HL-60 (cell line): ENCODE measurements at regions not wholly inside any gene's neighbourhood (a gene's known extent, or its start where the extent isn't known, plus 50 kb on each side); places are given as distances from the start of the nearest gene placed in this dataset.
"Not testable (repeated sequence)": the region's sequence is repeated elsewhere in the genome, so short reads cannot be mapped to it uniquely, and the experiment has no call there.

Experiments used
- DNase-seq, 2 experiments: peaks; one replicate each; pipeline ENCODE4 v3.0.0-alpha.2; 2010 to 2020; ENCODE audit warnings: low read depth in 1 of 2, low spot score in 1 of 2
- H3K27ac ChIP-seq: fragments of 250-450 bp; sonication (Bioruptor Pico); replicated peaks from 2 replicates; pipeline ENCODE4 v1.5.1; 2020; ENCODE audit warnings: mild to moderate bottlenecking, moderate library complexity
- H3K27me3 ChIP-seq: fragments of 250-450 bp; sonication (Bioruptor Pico); 2 replicates; pipeline ENCODE4 v1.5.1; 2021; ENCODE audit warnings: mild to moderate bottlenecking, moderate library complexity; ENCODE audit not compliant: insufficient read depth, poor library complexity, severe bottlenecking
- H3K4me3 ChIP-seq: replicated peaks from 2 replicates; pipeline ENCODE4 v1.5.1; 2011; ENCODE audit warnings: mild to moderate bottlenecking, control low read depth, low read length; ENCODE audit not compliant: insufficient read depth
- GABPA ChIP-seq: IDR thresholded peaks from 2 replicates; pipeline ENCODE4 v1.6.1; 2012; ENCODE audit warnings: low read depth
- POLR2AphosphoS5 ChIP-seq: IDR thresholded peaks from 2 replicates; pipeline ENCODE4 v1.6.1; 2012; ENCODE audit warnings: low read depth
- SPI1 ChIP-seq: IDR thresholded peaks from 2 replicates; pipeline ENCODE4 v1.6.1; 2012; ENCODE audit warnings: low read depth, mild to moderate bottlenecking, borderline replicate concordance
- TF ChIP-seq, protein P1 (sequence below): IDR thresholded peaks from one replicate; pipeline ENCODE4 v1.5.1; 2011; ENCODE audit warnings: low read length, control low read depth, inconsistent platforms; ENCODE audit not compliant: insufficient read depth
- TF ChIP-seq, protein P2 (sequence below): IDR thresholded peaks from 2 replicates; pipeline ENCODE4 v1.6.1; 2012; ENCODE audit warnings: low read depth; ENCODE audit not compliant: insufficient replicate concordance

DNA sequence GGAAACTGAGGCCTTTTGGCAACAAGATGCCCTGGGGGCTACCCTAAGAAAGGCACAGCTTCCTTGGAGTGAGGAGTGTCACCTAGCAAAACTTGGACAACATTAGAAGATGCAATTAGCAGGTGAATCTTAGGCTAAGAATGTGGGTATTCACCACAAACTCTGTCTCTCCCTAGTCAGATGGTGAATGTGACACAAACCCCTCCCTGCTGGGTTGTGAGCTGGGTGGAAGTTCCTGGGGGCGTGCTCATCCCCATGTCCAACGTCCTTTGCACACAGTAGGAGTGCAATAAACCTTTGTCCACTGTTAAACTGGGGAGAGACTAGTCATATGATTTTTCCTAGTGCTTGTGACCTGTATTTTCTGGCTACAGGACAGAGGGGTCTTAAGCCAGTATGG lies 67.1 kb upstream of the SH3GL3 start:
- Histone ChIP-seq H3K27ac (no peak overlapping the region), H3K4me3 (no peak overlapping the region)
- no peak for TF ChIP-seq SPI1
- TF ChIP-seq, protein P1, sequence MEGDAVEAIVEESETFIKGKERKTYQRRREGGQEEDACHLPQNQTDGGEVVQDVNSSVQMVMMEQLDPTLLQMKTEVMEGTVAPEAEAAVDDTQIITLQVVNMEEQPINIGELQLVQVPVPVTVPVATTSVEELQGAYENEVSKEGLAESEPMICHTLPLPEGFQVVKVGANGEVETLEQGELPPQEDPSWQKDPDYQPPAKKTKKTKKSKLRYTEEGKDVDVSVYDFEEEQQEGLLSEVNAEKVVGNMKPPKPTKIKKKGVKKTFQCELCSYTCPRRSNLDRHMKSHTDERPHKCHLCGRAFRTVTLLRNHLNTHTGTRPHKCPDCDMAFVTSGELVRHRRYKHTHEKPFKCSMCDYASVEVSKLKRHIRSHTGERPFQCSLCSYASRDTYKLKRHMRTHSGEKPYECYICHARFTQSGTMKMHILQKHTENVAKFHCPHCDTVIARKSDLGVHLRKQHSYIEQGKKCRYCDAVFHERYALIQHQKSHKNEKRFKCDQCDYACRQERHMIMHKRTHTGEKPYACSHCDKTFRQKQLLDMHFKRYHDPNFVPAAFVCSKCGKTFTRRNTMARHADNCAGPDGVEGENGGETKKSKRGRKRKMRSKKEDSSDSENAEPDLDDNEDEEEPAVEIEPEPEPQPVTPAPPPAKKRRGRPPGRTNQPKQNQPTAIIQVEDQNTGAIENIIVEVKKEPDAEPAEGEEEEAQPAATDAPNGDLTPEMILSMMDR = no peak

DNA sequence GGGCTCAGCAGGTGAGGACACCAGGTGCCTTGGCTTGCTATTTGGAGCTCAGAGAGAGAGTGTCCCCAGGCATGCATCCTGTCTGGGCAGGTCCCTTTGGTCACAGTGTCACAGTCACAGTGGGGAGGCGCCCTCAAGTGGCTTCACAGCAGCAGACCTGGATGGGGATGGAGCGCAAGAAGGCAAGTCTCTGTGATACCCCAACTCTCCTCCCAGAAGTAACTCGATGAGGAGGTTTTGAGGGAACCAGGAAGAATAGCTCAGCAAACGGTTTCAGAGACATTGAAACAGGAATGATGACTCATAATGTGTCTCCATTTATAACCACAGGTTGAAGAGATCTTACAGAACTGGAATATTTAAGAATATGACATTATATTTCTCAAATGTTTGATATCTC lies 66.5 kb upstream of the SH3GL3 start:
- H3K27me3 ChIP-seq = peaks cover 13% of the 10 kb centered on the region
- H3K27ac ChIP-seq = no peak overlapping the region
- no peak overlapping the region for H3K4me3 ChIP-seq
- peak in 1 of 2 experiments; percentile 14 for DNase-seq
- TF ChIP-seq SPI1 (no peak), GABPA (no peak), POLR2AphosphoS5 (no peak)
- TF ChIP-seq, protein P1 = no peak
- TF ChIP-seq, protein P2, sequence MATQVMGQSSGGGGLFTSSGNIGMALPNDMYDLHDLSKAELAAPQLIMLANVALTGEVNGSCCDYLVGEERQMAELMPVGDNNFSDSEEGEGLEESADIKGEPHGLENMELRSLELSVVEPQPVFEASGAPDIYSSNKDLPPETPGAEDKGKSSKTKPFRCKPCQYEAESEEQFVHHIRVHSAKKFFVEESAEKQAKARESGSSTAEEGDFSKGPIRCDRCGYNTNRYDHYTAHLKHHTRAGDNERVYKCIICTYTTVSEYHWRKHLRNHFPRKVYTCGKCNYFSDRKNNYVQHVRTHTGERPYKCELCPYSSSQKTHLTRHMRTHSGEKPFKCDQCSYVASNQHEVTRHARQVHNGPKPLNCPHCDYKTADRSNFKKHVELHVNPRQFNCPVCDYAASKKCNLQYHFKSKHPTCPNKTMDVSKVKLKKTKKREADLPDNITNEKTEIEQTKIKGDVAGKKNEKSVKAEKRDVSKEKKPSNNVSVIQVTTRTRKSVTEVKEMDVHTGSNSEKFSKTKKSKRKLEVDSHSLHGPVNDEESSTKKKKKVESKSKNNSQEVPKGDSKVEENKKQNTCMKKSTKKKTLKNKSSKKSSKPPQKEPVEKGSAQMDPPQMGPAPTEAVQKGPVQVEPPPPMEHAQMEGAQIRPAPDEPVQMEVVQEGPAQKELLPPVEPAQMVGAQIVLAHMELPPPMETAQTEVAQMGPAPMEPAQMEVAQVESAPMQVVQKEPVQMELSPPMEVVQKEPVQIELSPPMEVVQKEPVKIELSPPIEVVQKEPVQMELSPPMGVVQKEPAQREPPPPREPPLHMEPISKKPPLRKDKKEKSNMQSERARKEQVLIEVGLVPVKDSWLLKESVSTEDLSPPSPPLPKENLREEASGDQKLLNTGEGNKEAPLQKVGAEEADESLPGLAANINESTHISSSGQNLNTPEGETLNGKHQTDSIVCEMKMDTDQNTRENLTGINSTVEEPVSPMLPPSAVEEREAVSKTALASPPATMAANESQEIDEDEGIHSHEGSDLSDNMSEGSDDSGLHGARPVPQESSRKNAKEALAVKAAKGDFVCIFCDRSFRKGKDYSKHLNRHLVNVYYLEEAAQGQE = no peak

More for the DNA sequence above, 67.1 kb upstream of the SH3GL3 start:
- H3K27me3 ChIP-seq = peaks cover 13% of the 10 kb centered on the region
- DNase-seq = no peak

DNA sequence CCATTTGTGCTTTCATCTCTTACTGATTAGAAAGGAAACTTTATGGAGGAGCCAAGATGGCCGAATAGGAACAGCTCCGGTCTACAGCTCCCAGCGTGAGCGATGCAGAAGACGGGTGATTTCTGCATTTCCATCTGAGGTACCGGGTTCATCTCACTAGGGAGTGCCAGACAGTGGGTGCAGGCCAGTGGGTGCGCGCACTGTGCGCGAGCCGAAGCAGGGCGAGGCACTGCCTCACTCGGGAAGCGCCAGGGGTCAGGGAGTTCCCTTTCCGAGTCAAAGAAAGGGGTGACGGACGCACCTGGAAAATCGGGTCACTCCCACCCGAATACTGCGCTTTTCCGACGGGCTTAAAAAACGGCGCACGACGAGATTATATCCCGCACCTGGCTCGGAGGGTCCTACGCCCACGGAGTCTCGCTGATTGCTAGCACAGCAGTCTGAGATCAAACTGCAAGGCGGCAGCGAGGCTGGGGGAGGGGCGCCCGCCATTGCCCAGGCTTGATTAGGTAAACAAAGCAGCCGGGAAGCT lies 63.5 kb upstream of the SH3GL3 start:
- not testable (repeated sequence) for H3K4me3 ChIP-seq, H3K27ac ChIP-seq, H3K27me3 ChIP-seq, DNase-seq

DNA sequence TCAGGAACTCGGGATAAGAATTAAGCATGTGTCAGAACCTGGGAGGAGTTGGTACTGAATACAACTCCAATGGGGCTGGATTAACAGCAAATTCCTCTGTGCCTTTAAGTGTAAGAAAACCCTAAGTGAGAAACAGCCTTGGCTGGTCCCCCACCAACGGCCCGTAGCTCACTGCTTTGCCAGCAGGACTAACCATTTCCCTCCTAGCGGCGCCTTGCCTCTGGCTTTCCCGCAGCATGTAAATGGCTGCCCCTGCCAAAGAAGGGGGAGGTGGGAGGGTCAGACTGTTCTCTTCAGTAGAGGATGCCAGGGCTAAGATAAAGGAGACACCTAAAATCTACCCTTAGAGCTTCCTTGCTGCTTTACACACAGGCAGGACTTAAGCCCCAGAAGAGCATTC lies 51.0 kb upstream of the SH3GL3 start:
- H3K27ac ChIP-seq = no peak overlapping the region
- no peak overlapping the region for H3K4me3 ChIP-seq
- H3K27me3 ChIP-seq = no peaks in the 10 kb centered on the region
- TF ChIP-seq POLR2AphosphoS5 = no peak
- no peak for TF ChIP-seq SPI1
- no peak for TF ChIP-seq GABPA
- TF ChIP-seq, protein P2 = no peak
- TF ChIP-seq, protein P1 = no peak
- DNase-seq = no peak
